Astrocyte of the spinal cord (primary cell): ENCODE measurements at regions not wholly inside any gene's neighbourhood (a gene's known extent, or its start where the extent isn't known, plus 50 kb on each side); places are given as distances from the start of the nearest gene placed in this dataset.
A peak's percentile ranks its signal among the peaks of the same experiment; 100 is the strongest.

ENCODE experiments used
- DNase-seq: peaks from one replicate; pipeline ENCODE4 v3.0.0; 2011; ENCODE audit warnings: low read depth, low spot score
- H3K4me3 ChIP-seq: 2 replicates; pipeline ENCODE4 v1.5.1; 2011; ENCODE audit warnings: low read depth, mild to moderate bottlenecking, low read length, moderate library complexity
- in situ Hi-C: cut with HindIII; loops from 2 replicates; pipeline ENCODE4 v1.10.0; 2017; ENCODE audit warnings: low sequenced_read_pairs
- TF ChIP-seq, protein P1 (sequence below): IDR thresholded peaks from 2 replicates; pipeline ENCODE4 v1.5.1; 2012; ENCODE audit warnings: low read depth, mild to moderate bottlenecking, low read length, inconsistent platforms

DNA sequence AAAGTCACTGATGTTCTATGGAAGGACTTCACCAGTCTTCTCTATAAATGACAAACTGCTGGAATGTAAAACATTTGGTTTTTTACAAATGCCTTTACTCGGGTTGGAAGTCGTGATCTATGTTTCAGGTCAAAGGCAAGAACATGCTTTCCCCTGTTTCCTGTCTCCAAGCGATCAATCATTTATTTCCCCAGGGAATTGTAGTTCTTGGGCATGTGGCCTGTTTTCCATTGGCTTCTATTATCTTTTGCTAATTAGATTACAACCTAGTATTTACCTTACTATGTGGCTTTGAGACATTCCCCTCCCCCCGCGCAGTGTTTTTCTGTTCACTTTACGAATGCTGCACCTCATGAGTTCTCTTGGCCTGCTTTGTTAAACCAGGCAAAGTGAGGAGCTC lies 684.2 kb downstream of the EPHA4 start:
- in situ Hi-C loops, result no loop called here
- no peak for DNase-seq
- TF ChIP-seq, protein P1, sequence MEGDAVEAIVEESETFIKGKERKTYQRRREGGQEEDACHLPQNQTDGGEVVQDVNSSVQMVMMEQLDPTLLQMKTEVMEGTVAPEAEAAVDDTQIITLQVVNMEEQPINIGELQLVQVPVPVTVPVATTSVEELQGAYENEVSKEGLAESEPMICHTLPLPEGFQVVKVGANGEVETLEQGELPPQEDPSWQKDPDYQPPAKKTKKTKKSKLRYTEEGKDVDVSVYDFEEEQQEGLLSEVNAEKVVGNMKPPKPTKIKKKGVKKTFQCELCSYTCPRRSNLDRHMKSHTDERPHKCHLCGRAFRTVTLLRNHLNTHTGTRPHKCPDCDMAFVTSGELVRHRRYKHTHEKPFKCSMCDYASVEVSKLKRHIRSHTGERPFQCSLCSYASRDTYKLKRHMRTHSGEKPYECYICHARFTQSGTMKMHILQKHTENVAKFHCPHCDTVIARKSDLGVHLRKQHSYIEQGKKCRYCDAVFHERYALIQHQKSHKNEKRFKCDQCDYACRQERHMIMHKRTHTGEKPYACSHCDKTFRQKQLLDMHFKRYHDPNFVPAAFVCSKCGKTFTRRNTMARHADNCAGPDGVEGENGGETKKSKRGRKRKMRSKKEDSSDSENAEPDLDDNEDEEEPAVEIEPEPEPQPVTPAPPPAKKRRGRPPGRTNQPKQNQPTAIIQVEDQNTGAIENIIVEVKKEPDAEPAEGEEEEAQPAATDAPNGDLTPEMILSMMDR, result no peak
- no peak overlapping the region for H3K4me3 ChIP-seq

DNA sequence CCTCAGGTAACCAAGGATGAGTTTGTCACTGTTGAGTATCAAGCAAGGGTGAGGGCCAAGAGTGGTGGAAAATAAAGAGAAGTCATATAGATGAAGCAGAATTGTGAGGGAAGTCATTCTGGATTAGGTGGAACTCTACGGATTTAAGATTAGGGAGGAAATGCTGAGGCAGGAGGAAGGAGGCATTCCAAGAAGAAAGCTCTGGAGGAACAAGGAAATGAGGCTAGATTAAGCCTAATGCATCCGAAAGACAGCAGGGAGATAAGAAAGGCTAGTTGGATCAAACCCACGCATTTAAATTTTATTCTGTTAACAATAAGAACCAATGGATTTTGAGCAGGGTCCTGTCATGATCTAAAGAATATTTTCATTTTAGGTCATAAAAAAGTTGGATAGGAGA lies 681.2 kb downstream of the EPHA4 start:
- DNase-seq, result no peak
- TF ChIP-seq, protein P1, result no peak
- no peak overlapping the region for H3K4me3 ChIP-seq
- in situ Hi-C loops, result no loop called here

DNA sequence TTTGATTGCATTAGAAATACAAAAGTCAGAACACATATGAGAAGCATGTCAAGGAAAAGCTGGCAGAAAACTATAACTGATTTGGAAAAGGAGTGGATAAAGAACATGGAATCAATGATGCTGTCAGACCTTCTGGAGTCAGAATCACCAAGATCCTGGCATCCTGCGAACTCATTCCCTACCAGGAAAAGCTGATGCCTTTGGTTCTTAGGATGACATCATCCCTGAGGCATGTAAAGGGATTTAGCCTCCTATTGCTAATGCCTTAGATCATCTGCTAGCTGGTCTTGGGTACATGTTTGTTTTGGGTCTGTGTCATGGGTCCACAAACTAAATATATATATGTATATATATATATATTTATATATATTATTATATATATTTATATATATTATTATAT lies 680.7 kb downstream of the EPHA4 start:
- in situ Hi-C loops, result no loop called here
- TF ChIP-seq, protein P1, result no peak
- DNase-seq, result peak; percentile 84
- no peak overlapping the region for H3K4me3 ChIP-seq

DNA sequence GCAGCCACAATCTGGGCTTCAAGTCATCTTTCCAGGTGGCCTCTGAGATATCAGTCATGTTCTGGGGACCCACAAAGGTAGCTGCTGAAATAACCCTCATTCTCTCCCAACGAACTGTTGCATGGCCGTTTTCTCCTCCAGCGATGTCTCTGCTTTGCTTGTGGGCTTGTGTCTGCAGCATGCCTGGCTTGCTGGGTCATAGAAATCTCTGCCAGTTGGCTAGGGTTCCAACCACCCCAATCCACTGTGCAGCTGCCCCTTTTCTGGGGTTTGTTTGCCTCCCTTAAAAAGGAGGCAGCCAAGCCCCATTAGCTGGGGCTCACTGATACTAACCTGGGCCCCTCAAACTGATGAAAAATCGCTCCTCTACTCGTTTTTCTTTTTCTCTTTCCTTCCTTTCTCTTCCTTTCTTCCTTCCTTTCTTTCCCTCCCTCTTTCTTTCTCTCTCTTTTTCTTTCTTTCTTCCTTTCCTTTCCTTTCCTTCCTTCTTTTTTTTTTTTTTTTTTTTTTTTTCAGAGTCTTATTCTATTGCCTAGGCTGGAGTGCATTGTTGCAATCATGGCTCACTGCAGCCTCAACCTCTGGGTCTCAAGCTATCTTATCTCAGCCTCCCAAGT lies 680.0 kb downstream of the EPHA4 start:
- DNase-seq, result no peak
- in situ Hi-C loops, result no loop called here
- no peak overlapping the region for H3K4me3 ChIP-seq
- TF ChIP-seq, protein P1, result no peak

DNA sequence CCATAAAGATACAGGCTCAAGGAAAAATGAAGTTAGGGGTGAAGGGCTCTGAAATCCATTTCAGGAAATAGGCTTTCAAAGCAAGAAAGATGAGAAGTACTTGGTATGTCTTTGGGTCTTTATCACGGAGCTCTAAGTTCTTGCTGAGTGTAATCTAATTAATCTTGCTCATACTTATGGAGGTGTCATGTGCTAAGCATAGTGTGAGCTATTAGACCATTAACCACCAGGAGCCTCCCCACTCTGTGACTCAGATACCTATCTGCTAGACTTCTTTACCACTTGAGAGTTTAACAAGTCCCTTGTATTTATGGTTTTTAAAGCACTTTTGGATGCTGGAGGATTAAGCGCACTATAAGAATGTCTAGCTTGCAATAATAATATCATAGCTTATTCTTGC lies 678.7 kb downstream of the EPHA4 start:
- in situ Hi-C loops, result no loop called here
- DNase-seq, result peak; percentile 46
- H3K4me3 ChIP-seq, result no peak overlapping the region
- TF ChIP-seq, protein P1, result no peak

DNA sequence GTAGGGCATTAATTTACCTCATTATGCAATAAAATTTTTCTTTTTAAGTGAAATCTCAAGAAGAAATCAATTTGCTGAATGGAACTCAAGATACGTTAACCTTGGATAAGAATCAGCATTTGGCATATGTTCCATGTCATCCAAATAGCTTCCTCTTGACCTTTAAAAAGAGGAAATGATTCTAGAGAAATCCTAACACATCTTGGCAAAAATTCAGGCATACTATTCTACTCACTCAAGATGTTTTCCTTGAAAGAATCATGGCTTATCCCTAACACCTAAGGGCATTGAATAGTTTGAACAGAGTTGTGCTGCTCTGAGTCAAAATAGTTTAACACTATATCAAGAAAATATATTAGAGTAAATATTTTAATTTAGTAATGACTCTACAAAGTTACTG lies 678.0 kb downstream of the EPHA4 start:
- H3K4me3 ChIP-seq, result no peak overlapping the region
- in situ Hi-C loops, result no loop called here
- DNase-seq, result peak; percentile 21
- TF ChIP-seq, protein P1, result no peak
